ENCODE measurements at regions not wholly inside any gene's neighbourhood (a gene's known extent, or its start where the extent isn't known, plus 50 kb on each side); places are given as distances from the start of the nearest gene placed in this dataset.

DNA sequence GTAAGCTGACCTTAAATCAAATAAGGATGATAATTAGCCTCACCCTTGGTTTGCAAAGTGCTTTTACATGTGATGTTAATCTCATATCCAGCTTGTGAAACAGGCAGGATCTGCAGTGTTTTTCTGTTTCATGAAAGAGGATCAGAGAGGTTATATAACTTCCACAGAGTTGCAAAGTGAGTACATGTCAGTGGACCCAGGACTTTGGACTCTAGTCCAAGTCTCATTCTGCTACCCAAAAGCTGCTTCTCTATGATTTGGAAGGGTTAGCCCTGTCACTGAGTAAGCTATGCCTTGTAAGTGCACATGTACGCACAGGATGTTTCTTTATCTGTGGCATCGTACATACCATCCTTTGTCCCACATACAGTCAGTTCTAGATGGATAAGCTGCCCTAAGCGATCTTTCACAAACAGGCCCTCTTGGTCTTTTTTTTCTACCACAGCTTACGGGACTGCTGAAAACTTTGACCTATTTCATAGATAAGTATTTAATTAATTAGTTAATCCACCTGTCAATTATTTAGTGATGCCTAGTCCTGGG lies 322.9 kb downstream of the TMEM38B start:
- TF ChIP-seq, protein P1, sequence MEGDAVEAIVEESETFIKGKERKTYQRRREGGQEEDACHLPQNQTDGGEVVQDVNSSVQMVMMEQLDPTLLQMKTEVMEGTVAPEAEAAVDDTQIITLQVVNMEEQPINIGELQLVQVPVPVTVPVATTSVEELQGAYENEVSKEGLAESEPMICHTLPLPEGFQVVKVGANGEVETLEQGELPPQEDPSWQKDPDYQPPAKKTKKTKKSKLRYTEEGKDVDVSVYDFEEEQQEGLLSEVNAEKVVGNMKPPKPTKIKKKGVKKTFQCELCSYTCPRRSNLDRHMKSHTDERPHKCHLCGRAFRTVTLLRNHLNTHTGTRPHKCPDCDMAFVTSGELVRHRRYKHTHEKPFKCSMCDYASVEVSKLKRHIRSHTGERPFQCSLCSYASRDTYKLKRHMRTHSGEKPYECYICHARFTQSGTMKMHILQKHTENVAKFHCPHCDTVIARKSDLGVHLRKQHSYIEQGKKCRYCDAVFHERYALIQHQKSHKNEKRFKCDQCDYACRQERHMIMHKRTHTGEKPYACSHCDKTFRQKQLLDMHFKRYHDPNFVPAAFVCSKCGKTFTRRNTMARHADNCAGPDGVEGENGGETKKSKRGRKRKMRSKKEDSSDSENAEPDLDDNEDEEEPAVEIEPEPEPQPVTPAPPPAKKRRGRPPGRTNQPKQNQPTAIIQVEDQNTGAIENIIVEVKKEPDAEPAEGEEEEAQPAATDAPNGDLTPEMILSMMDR (IDR thresholded peaks at IDR 0.05), result no peak
- TF ChIP-seq ZFX (IDR thresholded peaks at IDR 0.05; ENCODE audit: borderline replicate concordance), result no peak

All from 22Rv1 (cell line).